SK-N-SH (cell line): ENCODE measurements at regions not wholly inside any gene's neighbourhood (a gene's known extent, or its start where the extent isn't known, plus 50 kb on each side); places are given as distances from the start of the nearest gene placed in this dataset.

Experiments
- CTCF ChIA-PET: fragments of 300-600, 350-600 bp; formaldehyde crosslinking; extraction: SDS; loops from one replicate; lab custom pipeline; 2021; lab: Yijun Ruan, JAX
- POLR2A ChIA-PET: fragments of 350-600 bp; sonication (Branson Sonifier 250); formaldehyde crosslinking; extraction: SDS; loops from one replicate; lab custom pipeline; 2020; ENCODE audit warnings: antibody characterized with exemption, inconsistent platforms; lab: Yijun Ruan, JAX
- DNase-seq: peaks from one replicate; pipeline ENCODE4 v3.0.0; 2012
- H2AFZ ChIP-seq: fragments of 200-600 bp; sonication (generic); 2 replicates; pipeline ENCODE4 v1.8.1; 2016; ENCODE audit warnings: antibody characterized with exemption, mild to moderate bottlenecking, low read depth
- H3F3A ChIP-seq: fragments of 200-600 bp; sonication (generic); replicated peaks from 2 replicates; pipeline ENCODE3; 2016; ENCODE audit warnings: antibody characterized with exemption, mild to moderate bottlenecking; ENCODE audit not compliant: insufficient read depth
- H3K27ac ChIP-seq, 2 experiments: fragments of 200-500 bp in 1 of 2; fragments of 200-600 bp in 1 of 2; sonication (Bioruptor generic) in 1 of 2; sonication (generic), shearing (Covaris generic) in 1 of 2; 2 replicates each; pipeline versions ENCODE4 v1.5.1 to v1.6.1; 2014 to 2016; ENCODE audit warnings: low read depth in 2 of 2, inconsistent platforms in 1 of 2, low read length in 1 of 2, mild to moderate bottlenecking in 1 of 2, mixed read lengths in 1 of 2
- H3K27me3 ChIP-seq: fragments of 200-600 bp; sonication (generic), shearing (Covaris generic); 2 replicates; pipeline ENCODE4 v1.6.1; 2016; ENCODE audit warnings: mixed run types; ENCODE audit not compliant: insufficient read depth
- H3K36me3 ChIP-seq, 2 experiments: fragments of 200-500 bp in 1 of 2; fragments of 200-600 bp in 1 of 2; sonication (Bioruptor generic) in 1 of 2; sonication (generic) in 1 of 2; replicated peaks in 1 of 2; 2 replicates each; pipeline versions ENCODE3 to v1.5.1; 2014 to 2016; ENCODE audit warnings: low read length in 1 of 2, mild to moderate bottlenecking in 1 of 2; ENCODE audit not compliant: insufficient read depth in 2 of 2, control insufficient read depth in 1 of 2
- H3K4me1 ChIP-seq, 2 experiments: fragments of 200-500 bp in 1 of 2; fragments of 200-600 bp in 1 of 2; sonication (Bioruptor generic) in 1 of 2; sonication (generic), shearing (Covaris generic) in 1 of 2; 2 replicates each; pipeline versions ENCODE4 v1.5.1 to v1.6.1; 2014 to 2016; ENCODE audit warnings: low read depth in 1 of 2, low read length in 1 of 2, mixed run types in 1 of 2; ENCODE audit not compliant: insufficient read depth in 2 of 2, control insufficient read depth in 1 of 2
- H3K4me2 ChIP-seq: fragments of 200-600 bp; sonication (generic), shearing (Covaris generic); 2 replicates; pipeline ENCODE4 v1.6.1; 2017; ENCODE audit warnings: mixed run types
- H3K4me3 ChIP-seq, 2 experiments: fragments of 200-500 bp in 1 of 2; fragments of 200-600 bp in 1 of 2; sonication (Bioruptor generic) in 1 of 2; sonication (generic), shearing (Covaris generic) in 1 of 2; 2 replicates each; pipeline versions ENCODE4 v1.5.1 to v1.8.1; 2014 to 2016; ENCODE audit warnings: low read depth in 2 of 2, inconsistent platforms in 1 of 2, low read length in 1 of 2, mild to moderate bottlenecking in 1 of 2, mixed read lengths in 1 of 2, moderate library complexity in 1 of 2
- H3K79me2 ChIP-seq: fragments of 200-600 bp; sonication (generic); 2 replicates; pipeline ENCODE4 v1.8.1; 2017; ENCODE audit warnings: mild to moderate bottlenecking; ENCODE audit not compliant: insufficient read depth
- H3K9ac ChIP-seq: fragments of 200-600 bp; sonication (generic); 2 replicates; pipeline ENCODE4 v1.6.1; 2017; ENCODE audit warnings: mixed run types
- H3K9me2 ChIP-seq: fragments of 200-600 bp; sonication (generic); 2 replicates; pipeline ENCODE4 v1.6.1; 2017; ENCODE audit warnings: mixed run types
- H3K9me3 ChIP-seq: fragments of 200-600 bp; sonication (generic); 2 replicates; pipeline ENCODE4 v1.6.1; 2017; ENCODE audit warnings: mixed run types, mild to moderate bottlenecking, moderate library complexity
- H4K20me1 ChIP-seq: fragments of 200-600 bp; sonication (generic); 2 replicates; pipeline ENCODE4 v1.6.1; 2017; ENCODE audit warnings: mild to moderate bottlenecking, mixed run types; ENCODE audit not compliant: insufficient read depth
- CHD2 ChIP-seq: fragments of 150-350 bp; IDR thresholded peaks from 2 replicates; pipeline ENCODE4 v1.6.1; 2018; ENCODE audit warnings: low read length; ENCODE audit not compliant: partially characterized antibody
- EP300 ChIP-seq, 2 experiments: IDR thresholded peaks; 2 replicates each; pipeline versions ENCODE4 v1.4.0 to v1.6.1; 2012; ENCODE audit warnings: borderline replicate concordance in 1 of 2, low read depth in 1 of 2, low read length in 1 of 2
- FOXM1 ChIP-seq: IDR thresholded peaks from 2 replicates; pipeline ENCODE4 v1.4.0; 2012; ENCODE audit warnings: low read depth, mild to moderate bottlenecking
- GABPA ChIP-seq: IDR thresholded peaks from 2 replicates; pipeline ENCODE4 v1.4.0; 2012; ENCODE audit warnings: low read depth, mild to moderate bottlenecking
- JUND ChIP-seq: IDR thresholded peaks from 2 replicates; pipeline ENCODE4 v1.4.0; 2012
- MEF2A ChIP-seq: IDR thresholded peaks from 2 replicates; pipeline ENCODE4 v1.4.0; 2012; ENCODE audit warnings: low read depth, borderline replicate concordance
- NFIC ChIP-seq: IDR thresholded peaks from 2 replicates; pipeline ENCODE4 v1.4.0; 2012; ENCODE audit warnings: borderline replicate concordance
- NRF1 ChIP-seq: IDR thresholded peaks from 2 replicates; pipeline ENCODE4 v1.6.1; 2012; ENCODE audit warnings: low read depth, mild to moderate bottlenecking, low read length
- PBX3 ChIP-seq: IDR thresholded peaks from 2 replicates; pipeline ENCODE4; 2012
- POLR2AphosphoS5 ChIP-seq: IDR thresholded peaks from 2 replicates; pipeline ENCODE4 v1.6.1; 2012; ENCODE audit warnings: low read depth, low read length
- RAD21 ChIP-seq: IDR thresholded peaks from 2 replicates; pipeline ENCODE4 v1.6.1; 2012; ENCODE audit warnings: mild to moderate bottlenecking, low read length
- RCOR1 ChIP-seq: fragments of 150-350 bp; IDR thresholded peaks from 2 replicates; pipeline ENCODE4 v1.6.1; 2017; ENCODE audit warnings: antibody characterized with exemption, low read length
- REST ChIP-seq: IDR thresholded peaks from 2 replicates; pipeline ENCODE4 v1.6.1; 2012; ENCODE audit warnings: mild to moderate bottlenecking, low read depth, low read length, moderate library complexity
- RXRA ChIP-seq: IDR thresholded peaks from 2 replicates; pipeline ENCODE4 v1.4.0; 2012; ENCODE audit warnings: low read depth, mild to moderate bottlenecking, borderline replicate concordance
- SIN3A ChIP-seq: IDR thresholded peaks from 2 replicates; pipeline ENCODE4 v1.6.1; 2012; ENCODE audit warnings: low read depth, mild to moderate bottlenecking, low read length, moderate library complexity, borderline replicate concordance
- TCF12 ChIP-seq: IDR thresholded peaks from 2 replicates; pipeline ENCODE4 v1.4.0; 2012
- TEAD4 ChIP-seq: IDR thresholded peaks from 2 replicates; pipeline ENCODE4 v1.4.0; 2012; ENCODE audit warnings: mild to moderate bottlenecking, borderline replicate concordance; ENCODE audit not compliant: insufficient read depth
- USF2 ChIP-seq: fragments of 150-350 bp; IDR thresholded peaks from 2 replicates; pipeline ENCODE4 v1.6.1; 2017; ENCODE audit warnings: antibody characterized with exemption, low read length, low read depth, borderline replicate concordance
- YY1 ChIP-seq: IDR thresholded peaks from 2 replicates; pipeline ENCODE4 v1.4.0; 2012; ENCODE audit warnings: low read depth, mild to moderate bottlenecking
- WGBS: methylation state at CpG from one replicate; pipeline ENCODE4 v1.1.6; 2017; ENCODE audit warnings: low lambda C conversion rate; 5-methylcytosine and 5-hydroxymethylcytosine counted together

- ChIA-PET POLR2A (no interaction called here), CTCF (no interaction called here)
Observed at GRCh38 chr11:13874597-13874996, 87.9 kb upstream of the SPON1 start.

GRCh38 chr11:13875643-13876042 lies 86.9 kb upstream of the SPON1 start:
- no peak overlapping the region for H3K9ac ChIP-seq
- H3K36me3 ChIP-seq: no peaks in the 10 kb centered on the region
- no peaks in the 10 kb centered on the region for H3K9me3 ChIP-seq
- no peaks in the 10 kb centered on the region for H3K79me2 ChIP-seq
- no peak overlapping the region for H3K4me2 ChIP-seq
- H3K4me3 ChIP-seq: no peak overlapping the region
- H3K9me2 ChIP-seq: no peaks in the 10 kb centered on the region
- POLR2A ChIA-PET: no interaction called here
- H3F3A ChIP-seq: no peaks in the 10 kb centered on the region
- no peak overlapping the region for H2AFZ ChIP-seq
- H3K27me3 ChIP-seq: no peaks in the 10 kb centered on the region
- no peaks in the 10 kb centered on the region for H4K20me1 ChIP-seq
- no peak overlapping the region for H3K27ac ChIP-seq
- no peak for DNase-seq
- H3K4me1 ChIP-seq: no peaks in the 10 kb centered on the region; a peak in 1 of 4 replicates
- 43% methylated on average over 9 of the region's 9 CpGs for WGBS
- CTCF ChIA-PET: interaction anchor here (1.1 kb wide), 1 partner anchor 103 kb away, joined by 3 read pairs; no protein-coding TSS in a partner anchor
- TF ChIP-seq TCF12: no peak
- no peak for TF ChIP-seq MEF2A
- no peak for TF ChIP-seq NRF1
- no peak for TF ChIP-seq RCOR1
- TF ChIP-seq GABPA: no peak
- TF ChIP-seq USF2: no peak
- TF ChIP-seq SIN3A: no peak
- no peak for TF ChIP-seq RAD21
- no peak for TF ChIP-seq YY1
- TF ChIP-seq RXRA: no peak
- TF ChIP-seq FOXM1: no peak
- no peak for TF ChIP-seq CHD2
- TF ChIP-seq NFIC: no peak
- no peak for TF ChIP-seq TEAD4

More at GRCh38 chr11:13874597-13874996, 87.9 kb upstream of the SPON1 start:
- H3F3A ChIP-seq: no peaks in the 10 kb centered on the region
- H3K4me1 ChIP-seq: no peaks in the 10 kb centered on the region; a peak in 1 of 4 replicates
- H3K9me3 ChIP-seq: no peaks in the 10 kb centered on the region
- H3K9ac ChIP-seq: no peak overlapping the region
- no peak overlapping the region for H3K27ac ChIP-seq
- H3K4me2 ChIP-seq: no peak overlapping the region
- H3K27me3 ChIP-seq: no peaks in the 10 kb centered on the region
- DNase-seq: no peak
- no peaks in the 10 kb centered on the region for H3K9me2 ChIP-seq
- no peak overlapping the region for H3K4me3 ChIP-seq
- no peaks in the 10 kb centered on the region for H4K20me1 ChIP-seq
- H2AFZ ChIP-seq: no peak overlapping the region
- no peaks in the 10 kb centered on the region for H3K36me3 ChIP-seq
- no peaks in the 10 kb centered on the region for H3K79me2 ChIP-seq
- TF ChIP-seq REST (no peak), FOXM1 (no peak), EP300 (IDR thresholded peaks at IDR 0.05; ENCODE audit: borderline replicate concordance in 1 of 2, low read depth in 1 of 2, low read length in 1 of 2) (no peak), RXRA (no peak), JUND (no peak), POLR2AphosphoS5 (no peak), RCOR1 (no peak), PBX3 (no peak)
- TF ChIP-seq, all 33 proteins: peak for 0
